Sigmoid colon (tissue), 4 donors: ENCODE measurements at regions not wholly inside any gene's neighbourhood (a gene's known extent, or its start where the extent isn't known, plus 50 kb on each side); places are given as distances from the start of the nearest gene placed in this dataset.

Experiments
- CTCF ChIP-seq, 4 experiments: fragments of 450-650 bp in 3 of 4; fragments of 200-600 bp in 1 of 4; IDR thresholded peaks; one replicate each; pipeline ENCODE4 v1.5.1; 2016 to 2019; ENCODE audit warnings: antibody characterized with exemption in 4 of 4, mild to moderate bottlenecking in 3 of 4, moderate library complexity in 2 of 4
- EP300 ChIP-seq, 4 donors: sonication (generic); formaldehyde crosslinking; IDR thresholded peaks; one replicate each; pipeline ENCODE4 v1.6.1; 2017; ENCODE audit warnings: antibody characterized with exemption in 4 of 4
- POLR2A ChIP-seq, 2 donors: fragments of 450-650 bp; IDR thresholded peaks; one replicate each; pipeline ENCODE4 v1.6.1; 2016; ENCODE audit warnings: antibody characterized with exemption in 2 of 2, mild to moderate bottlenecking in 2 of 2, moderate library complexity in 2 of 2

- TF ChIP-seq CTCF (IDR thresholded peaks at IDR 0.05) (no peak), POLR2A (IDR thresholded peaks at IDR 0.05) (no peak), EP300 (IDR thresholded peaks at IDR 0.05) (no peak)
Observed at GRCh38 chr13:50345804-50346203, 330.6 kb downstream of the KCNRG start.
